B cell (primary cell): ENCODE measurements at regions not wholly inside any gene's neighbourhood (a gene's known extent, or its start where the extent isn't known, plus 50 kb on each side); places are given as distances from the start of the nearest gene placed in this dataset.

Experiments
- ATAC-seq: fragments of 200-7000 bp; cut with Tn5 transposase; one replicate; pipeline ENCODE4 v1.10.0; 2021; ENCODE audit warnings: low read depth, mild to moderate bottlenecking, moderate number of reproducible peaks, moderate library complexity
- CTCF ChIA-PET: fragments of 350-600 bp; sonication (Branson Sonifier 250); formaldehyde crosslinking; loops from one replicate; lab custom pipeline; 2021; ENCODE audit warnings: antibody characterized with exemption, inconsistent platforms; lab: Charles Lee
- POLR2A ChIA-PET: fragments of 350-600 bp; sonication (Branson Sonifier 250); formaldehyde crosslinking; loops from one replicate; lab custom pipeline; 2021; ENCODE audit warnings: antibody characterized with exemption; lab: Charles Lee
- DNase-seq: peaks from one replicate; pipeline ENCODE4 v3.0.0; 2013
- H2AFZ ChIP-seq: 2 replicates; pipeline ENCODE4 v1.6.1; 2012; ENCODE audit warnings: mild to moderate bottlenecking, low read depth, low read length; ENCODE audit not compliant: insufficient read depth, poor library complexity, severe bottlenecking
- H3K27ac ChIP-seq, 2 donors: 1 replicate in 1 of 2; 2 replicates in 1 of 2; pipeline ENCODE4 v1.5.1; 2012 to 2013; ENCODE audit warnings: low read length in 2 of 2, mild to moderate bottlenecking in 2 of 2, moderate library complexity in 1 of 2
- H3K27me3 ChIP-seq, 4 experiments: fragments of 200-600 bp in 1 of 4; sonication (generic) in 1 of 4; replicated peaks in 1 of 4; 1 replicate in 2 of 4; 2 replicates in 2 of 4; pipeline versions ENCODE4 v1.6.1 to v1.7.0; 2013 to 2016; ENCODE audit warnings: low read length in 3 of 4, mild to moderate bottlenecking in 2 of 4, mixed read lengths in 1 of 4, moderate library complexity in 1 of 4; ENCODE audit not compliant: insufficient read depth in 4 of 4, control insufficient read depth in 3 of 4; ENCODE audit errors: control extremely low read depth in 1 of 4
- H3K36me3 ChIP-seq, 2 experiments: replicated peaks in 1 of 2; 1 replicate in 1 of 2; 2 replicates in 1 of 2; pipeline versions ENCODE4 v1.6.1 to v1.7.1; 2013; ENCODE audit warnings: low read length in 1 of 2; ENCODE audit not compliant: insufficient read depth in 2 of 2, control insufficient read depth in 1 of 2; ENCODE audit errors: control extremely low read depth in 1 of 2, extremely low read depth in 1 of 2
- H3K4me1 ChIP-seq, 2 donors: fragments of 200-600 bp in 1 of 2; sonication (generic) in 1 of 2; 1 replicate in 1 of 2; 2 replicates in 1 of 2; pipeline versions ENCODE4 v1.5.1 to v1.6.1; 2013 to 2017; ENCODE audit warnings: low read length in 2 of 2; ENCODE audit not compliant: control insufficient read depth in 2 of 2, insufficient read depth in 2 of 2
- H3K4me2 ChIP-seq: replicated peaks from 2 replicates; pipeline ENCODE3; 2012; ENCODE audit warnings: mild to moderate bottlenecking, low read depth, low read length; ENCODE audit not compliant: poor library complexity, severe bottlenecking
- H3K4me3 ChIP-seq, 5 experiments: fragments of 200-600 bp in 1 of 5; sonication (generic) in 1 of 5; 1 replicate in 3 of 5; 2 replicates in 2 of 5; pipeline versions ENCODE4 v1.5.1 to v1.7.0; 2011 to 2016; ENCODE audit warnings: low read length in 4 of 5, mild to moderate bottlenecking in 4 of 5, low read depth in 2 of 5, control low read depth in 1 of 5, moderate library complexity in 1 of 5; ENCODE audit not compliant: insufficient read depth in 1 of 5; ENCODE audit errors: control extremely low read depth in 1 of 5, extremely low read depth in 1 of 5
- H3K79me2 ChIP-seq: fragments of 200-600 bp; sonication (generic); one replicate; pipeline ENCODE4 v1.6.0; 2016; ENCODE audit warnings: low read length; ENCODE audit not compliant: control insufficient read depth, insufficient read depth
- H3K9ac ChIP-seq: fragments of 200-600 bp; sonication (generic); 2 replicates; pipeline ENCODE4 v1.6.1; 2017; ENCODE audit warnings: mild to moderate bottlenecking, low read length, moderate library complexity
- H3K9me3 ChIP-seq, 3 donors: one replicate each; pipeline versions ENCODE4 v1.6.1 to v1.7.1; 2013; ENCODE audit warnings: low read length in 2 of 3; ENCODE audit not compliant: control insufficient read depth in 2 of 3, insufficient read depth in 1 of 3; ENCODE audit errors: control extremely low read depth in 1 of 3
- H4K20me1 ChIP-seq: 2 replicates; pipeline ENCODE4 v1.6.0; 2012; ENCODE audit warnings: mild to moderate bottlenecking, low read length; ENCODE audit not compliant: insufficient read depth, control insufficient read depth, poor library complexity, severe bottlenecking
- H3K27ac Mint-ChIP-seq: one replicate; pipeline ENCODE4 v1.8.0; 2021; ENCODE audit warnings: mixed read lengths
- H3K27me3 Mint-ChIP-seq: one replicate; pipeline ENCODE4 v1.8.0; 2021; ENCODE audit warnings: mixed read lengths
- H3K4me1 Mint-ChIP-seq: one replicate; pipeline ENCODE4 v1.8.0; 2021; ENCODE audit warnings: mixed read lengths
- H3K4me3 Mint-ChIP-seq: one replicate; pipeline ENCODE4 v1.8.0; 2021; ENCODE audit warnings: mixed read lengths
- H3K9me3 Mint-ChIP-seq: one replicate; pipeline ENCODE4 v1.8.0; 2022; ENCODE audit warnings: mixed read lengths; ENCODE audit not compliant: insufficient read depth
- EZH2 ChIP-seq: IDR thresholded peaks from 2 replicates; pipeline ENCODE4 v1.6.1; 2012; ENCODE audit warnings: borderline replicate concordance, low read depth, mild to moderate bottlenecking, moderate library complexity, low read length; ENCODE audit not compliant: insufficient read depth, poor library complexity, severe bottlenecking
- WGBS: methylation state at CpG from one replicate; pipeline ENCODE4 v1.1.5; 2013; ENCODE audit warnings: missing lambda C conversion rate; ENCODE audit not compliant: insufficient coverage; 5-methylcytosine and 5-hydroxymethylcytosine counted together
- intact Hi-C: fragments of 100-400 bp; cut with micrococcal nuclease; formaldehyde crosslinking; loops from one replicate; pipeline ENCODE4 v1.10.0; 2022
- TF ChIP-seq, protein P1 (sequence below): fragments of 200-600 bp; IDR thresholded peaks from one replicate; pipeline ENCODE4 v1.8.0; 2022; ENCODE audit warnings: antibody characterized with exemption, mild to moderate bottlenecking

DNA sequence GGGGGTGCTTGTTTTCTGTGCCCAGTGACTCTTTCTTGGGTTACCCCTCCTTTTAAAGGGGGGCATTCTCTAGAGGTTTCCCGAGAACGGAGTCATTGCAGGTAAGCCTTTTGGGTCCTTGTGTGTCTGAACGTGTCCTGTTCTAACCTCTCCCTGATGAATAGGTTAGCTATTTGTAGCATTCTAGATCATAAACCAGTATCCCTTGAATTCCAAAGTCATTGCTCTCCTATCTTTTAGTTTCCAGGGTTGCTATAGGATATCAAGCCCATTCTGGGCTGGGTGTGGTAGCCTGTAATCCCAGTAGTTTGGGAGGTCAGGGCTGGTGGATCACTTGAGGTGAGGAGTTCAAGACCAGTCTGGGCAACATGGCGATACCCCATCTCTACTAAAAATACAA is 65.9 kb upstream of the YWHAQ start:
- intact Hi-C loops, result no loop called here
- Histone ChIP-seq H3K27me3 (peaks cover 0 to 4% (median 0%) of the 10 kb centered on the region in 4 experiments), H3K4me1 (no peaks in the 10 kb centered on the region), H3K4me3 (no peak overlapping the region), H2AFZ (no peak overlapping the region), H3K9me3 (no peaks in the 10 kb centered on the region), H3K79me2 (no peaks in the 10 kb centered on the region), H3K9ac (no peak overlapping the region), H3K27ac (no peak overlapping the region), H3K4me2 (no peak overlapping the region), H4K20me1 (no peaks in the 10 kb centered on the region), H3K36me3 (no peaks in the 10 kb centered on the region)
- POLR2A ChIA-PET, result no interaction called here
- Mint-ChIP-seq H3K27ac (no peak overlapping the region), H3K9me3 (no peaks in the 10 kb centered on the region), H3K27me3 (peaks cover 8% of the 10 kb centered on the region), H3K4me1 (no peaks in the 10 kb centered on the region), H3K4me3 (no peak overlapping the region)
- DNase-seq (no peak), ATAC-seq (no peak)
- WGBS, result 100% methylated on average over 2 of the region's 4 CpGs
- CTCF ChIA-PET, result no interaction called here
- TF ChIP-seq, protein P1, sequence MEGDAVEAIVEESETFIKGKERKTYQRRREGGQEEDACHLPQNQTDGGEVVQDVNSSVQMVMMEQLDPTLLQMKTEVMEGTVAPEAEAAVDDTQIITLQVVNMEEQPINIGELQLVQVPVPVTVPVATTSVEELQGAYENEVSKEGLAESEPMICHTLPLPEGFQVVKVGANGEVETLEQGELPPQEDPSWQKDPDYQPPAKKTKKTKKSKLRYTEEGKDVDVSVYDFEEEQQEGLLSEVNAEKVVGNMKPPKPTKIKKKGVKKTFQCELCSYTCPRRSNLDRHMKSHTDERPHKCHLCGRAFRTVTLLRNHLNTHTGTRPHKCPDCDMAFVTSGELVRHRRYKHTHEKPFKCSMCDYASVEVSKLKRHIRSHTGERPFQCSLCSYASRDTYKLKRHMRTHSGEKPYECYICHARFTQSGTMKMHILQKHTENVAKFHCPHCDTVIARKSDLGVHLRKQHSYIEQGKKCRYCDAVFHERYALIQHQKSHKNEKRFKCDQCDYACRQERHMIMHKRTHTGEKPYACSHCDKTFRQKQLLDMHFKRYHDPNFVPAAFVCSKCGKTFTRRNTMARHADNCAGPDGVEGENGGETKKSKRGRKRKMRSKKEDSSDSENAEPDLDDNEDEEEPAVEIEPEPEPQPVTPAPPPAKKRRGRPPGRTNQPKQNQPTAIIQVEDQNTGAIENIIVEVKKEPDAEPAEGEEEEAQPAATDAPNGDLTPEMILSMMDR, result no peak
- no peak for TF ChIP-seq EZH2

DNA sequence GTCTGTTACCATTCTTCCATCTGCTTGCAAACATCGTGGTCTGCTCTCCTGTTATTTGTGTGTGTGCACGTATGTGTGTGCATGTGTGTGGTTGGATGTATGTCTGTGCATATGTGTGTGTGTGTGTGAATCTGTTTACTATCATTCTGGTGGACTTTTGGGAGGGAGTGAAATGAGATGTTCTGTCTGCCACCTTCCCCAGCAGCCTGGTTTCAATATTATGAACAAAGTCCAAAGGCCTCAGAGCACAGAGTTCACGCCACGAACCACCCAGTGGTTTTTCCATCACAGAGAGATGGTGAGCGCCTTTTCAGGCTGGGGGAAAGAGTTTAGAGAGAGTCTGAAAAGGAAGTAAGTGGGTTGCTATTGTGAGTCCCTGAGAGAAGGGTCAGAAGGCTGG is 67.1 kb upstream of the YWHAQ start:
- H2AFZ ChIP-seq, result no peak overlapping the region
- H3K36me3 ChIP-seq, result no peaks in the 10 kb centered on the region
- H3K4me2 ChIP-seq, result no peak overlapping the region
- POLR2A ChIA-PET, result no interaction called here
- Mint-ChIP-seq H3K27ac (no peak overlapping the region), H3K4me1 (no peaks in the 10 kb centered on the region), H3K27me3 (peaks cover 8% of the 10 kb centered on the region), H3K9me3 (no peaks in the 10 kb centered on the region), H3K4me3 (no peak overlapping the region)
- peaks cover 0 to 4% (median 0%) of the 10 kb centered on the region in 4 experiments for H3K27me3 ChIP-seq
- no peak overlapping the region for H3K9ac ChIP-seq
- WGBS, result 30% methylated on average over 4 of the region's 5 CpGs
- intact Hi-C loops, result no loop called here
- H3K79me2 ChIP-seq, result no peaks in the 10 kb centered on the region
- H3K4me1 ChIP-seq, result no peaks in the 10 kb centered on the region
- H4K20me1 ChIP-seq, result no peaks in the 10 kb centered on the region
- CTCF ChIA-PET, result no interaction called here
- no peak overlapping the region for H3K27ac ChIP-seq
- DNase-seq (no peak), ATAC-seq (no peak)
- no peak for TF ChIP-seq EZH2
- TF ChIP-seq, protein P1, result no peak
- H3K4me3 ChIP-seq, result no peak overlapping the region
- no peaks in the 10 kb centered on the region for H3K9me3 ChIP-seq
